ENCODE measurements at regions not wholly inside any gene's neighbourhood (a gene's known extent, or its start where the extent isn't known, plus 50 kb on each side); places are given as distances from the start of the nearest gene placed in this dataset.

GRCh38 chr2:19140463-19141208 is 217.8 kb downstream of the OSR1 start:
- intact Hi-C loops (cut with micrococcal nuclease), result no loop called here

GRCh38 chr2:19139386-19139785 is 219.0 kb downstream of the OSR1 start:
- intact Hi-C loops (cut with micrococcal nuclease), result no loop called here

GRCh38 chr2:19138264-19138825 is 220.1 kb downstream of the OSR1 start:
- intact Hi-C loops (cut with micrococcal nuclease), result no loop called here

GRCh38 chr2:19137433-19137832 is 221.0 kb downstream of the OSR1 start:
- intact Hi-C loops (cut with micrococcal nuclease), result no loop called here

- intact Hi-C loops (cut with micrococcal nuclease), result no loop called here
These were observed 225.5 kb downstream of the OSR1 start for GRCh38 chr2:19132967-19133366.

- intact Hi-C loops (cut with micrococcal nuclease), result no loop called here
These were observed 226.6 kb downstream of the OSR1 start for GRCh38 chr2:19131871-19132270.

- intact Hi-C loops (cut with micrococcal nuclease), result no loop called here
These were observed 230.3 kb downstream of the OSR1 start for GRCh38 chr2:19128148-19128547.

- intact Hi-C loops (cut with micrococcal nuclease), result no loop called here
These were observed 230.8 kb downstream of the OSR1 start for GRCh38 chr2:19127616-19128015.

GRCh38 chr2:19125901-19126680 is 232.3 kb downstream of the OSR1 start:
- intact Hi-C loops (cut with micrococcal nuclease), result no loop called here

GRCh38 chr2:19124135-19124534 is 234.3 kb downstream of the OSR1 start:
- intact Hi-C loops (cut with micrococcal nuclease), result no loop called here

- intact Hi-C loops (cut with micrococcal nuclease), result no loop called here
These were observed 234.9 kb downstream of the OSR1 start for GRCh38 chr2:19123556-19123955.

- intact Hi-C loops (cut with micrococcal nuclease), result no loop called here
These were observed 236.2 kb downstream of the OSR1 start for GRCh38 chr2:19122220-19122619.

- intact Hi-C loops (cut with micrococcal nuclease), result no loop called here
These were observed 237.3 kb downstream of the OSR1 start for GRCh38 chr2:19120941-19121750.

- intact Hi-C loops (cut with micrococcal nuclease), result no loop called here
These were observed 238.2 kb downstream of the OSR1 start for GRCh38 chr2:19120181-19120580.

- intact Hi-C loops (cut with micrococcal nuclease), result no loop called here
These were observed 239.0 kb downstream of the OSR1 start for GRCh38 chr2:19119326-19120001.

- intact Hi-C loops (cut with micrococcal nuclease), result no loop called here
These were observed 241.5 kb downstream of the OSR1 start for GRCh38 chr2:19116918-19117317.

- intact Hi-C loops (cut with micrococcal nuclease), result no loop called here
These were observed 243.6 kb downstream of the OSR1 start for GRCh38 chr2:19114754-19115231.

GRCh38 chr2:19114126-19114525 is 244.3 kb downstream of the OSR1 start:
- intact Hi-C loops (cut with micrococcal nuclease), result no loop called here

- intact Hi-C loops (cut with micrococcal nuclease), result no loop called here
These were observed 247.1 kb downstream of the OSR1 start for GRCh38 chr2:19111354-19111753.

- intact Hi-C loops (cut with micrococcal nuclease), result no loop called here
These were observed 248.9 kb downstream of the OSR1 start for GRCh38 chr2:19109518-19109917.

GRCh38 chr2:19106376-19106775 is 252.0 kb downstream of the OSR1 start:
- intact Hi-C loops (cut with micrococcal nuclease), result no loop called here
